NCI-H510A treated with DMSO at 0.1 percent for 48 hours (cell line): ENCODE measurements at regions not wholly inside any gene's neighbourhood (a gene's known extent, or its start where the extent isn't known, plus 50 kb on each side); places are given as distances from the start of the nearest gene placed in this dataset.

Experiments used
- DNase-seq: peaks from one replicate; lab custom pipeline; 2025; lab: John Stamatoyannopoulos, UW

- DNase-seq, result peak; percentile 61
Observed at GRCh38 chr9:36764364-36765076, 191.8 kb downstream of the MELK start.

- DNase-seq, result no peak
Observed at GRCh38 chr9:36765077-36765390, 192.3 kb downstream of the MELK start.

GRCh38 chr9:36765468-36766341 lies 193.0 kb downstream of the MELK start:
- peak; percentile 82 for DNase-seq

GRCh38 chr9:36768677-36769076 lies 196.0 kb downstream of the MELK start:
- no peak for DNase-seq

- no peak for DNase-seq
Observed at GRCh38 chr9:36770025-36770424, 197.3 kb downstream of the MELK start.

- peak; percentile 75 for DNase-seq
Observed at GRCh38 chr9:36772449-36773403, 200.0 kb downstream of the MELK start.

- no peak for DNase-seq
Observed at GRCh38 chr9:36778682-36779081, 206.0 kb downstream of the MELK start.

- no peak for DNase-seq
Observed at GRCh38 chr9:36779582-36779981, 206.9 kb downstream of the MELK start.

- no peak for DNase-seq
Observed at GRCh38 chr9:36780186-36780585, 207.5 kb downstream of the MELK start.

GRCh38 chr9:36781533-36781932 lies 208.8 kb downstream of the MELK start:
- no peak for DNase-seq
